Left lung (tissue), 4 donors: ENCODE measurements at regions not wholly inside any gene's neighbourhood (a gene's known extent, or its start where the extent isn't known, plus 50 kb on each side); places are given as distances from the start of the nearest gene placed in this dataset.

ENCODE experiments used
- ATAC-seq: fragments of 200-7000 bp; cut with Tn5 transposase; one replicate; pipeline ENCODE4 v1.9.1; 2020; ENCODE audit warnings: moderate library complexity
- DNase-seq, 4 donors: peaks; one replicate each; pipeline ENCODE4 v3.0.0-alpha.2; 2013 to 2020
- H3K27ac ChIP-seq, 2 donors: fragments of 200-600 bp; sonication (generic) in 1 of 2; one replicate each; pipeline versions ENCODE4 v1.5.0 to v1.8.0; 2020 to 2021
- H3K27me3 ChIP-seq, 2 donors: fragments of 200-600 bp; sonication (generic) in 1 of 2; one replicate each; pipeline versions ENCODE4 v1.5.0 to v1.8.0; 2020 to 2021
- H3K36me3 ChIP-seq, 2 donors: fragments of 200-600 bp; sonication (generic) in 1 of 2; one replicate each; pipeline versions ENCODE4 v1.5.0 to v1.8.0; 2020 to 2021
- H3K4me1 ChIP-seq, 2 donors: fragments of 200-600 bp; one replicate each; pipeline ENCODE4 v1.8.0; 2021
- H3K4me3 ChIP-seq, 2 donors: fragments of 200-600 bp; sonication (generic) in 1 of 2; one replicate each; pipeline versions ENCODE4 v1.5.0 to v1.8.0; 2020 to 2021; ENCODE audit warnings: mild to moderate bottlenecking in 1 of 2
- H3K9me3 ChIP-seq, 2 donors: fragments of 200-600 bp; sonication (generic) in 1 of 2; one replicate each; pipeline versions ENCODE4 v1.5.0 to v1.8.0; 2020 to 2021
- intact Hi-C, 2 donors: fragments of 100-400 bp; cut with DNase I; formaldehyde crosslinking; loops; one replicate each; pipeline versions ENCODE4 v1.11.2 to v1.14.2; 2022
- TF ChIP-seq, protein P1 (sequence below), 2 donors: fragments of 200-600 bp; sonication (generic) in 1 of 2; IDR thresholded peaks; one replicate each; pipeline versions ENCODE4 v1.5.0 to v1.8.0; 2021; ENCODE audit warnings: antibody characterized with exemption in 2 of 2
- donor health status: DM: no; HTN: yes; CAD: no.
- donor health status: DM: no; HTN: no; CAD: no.

DNA sequence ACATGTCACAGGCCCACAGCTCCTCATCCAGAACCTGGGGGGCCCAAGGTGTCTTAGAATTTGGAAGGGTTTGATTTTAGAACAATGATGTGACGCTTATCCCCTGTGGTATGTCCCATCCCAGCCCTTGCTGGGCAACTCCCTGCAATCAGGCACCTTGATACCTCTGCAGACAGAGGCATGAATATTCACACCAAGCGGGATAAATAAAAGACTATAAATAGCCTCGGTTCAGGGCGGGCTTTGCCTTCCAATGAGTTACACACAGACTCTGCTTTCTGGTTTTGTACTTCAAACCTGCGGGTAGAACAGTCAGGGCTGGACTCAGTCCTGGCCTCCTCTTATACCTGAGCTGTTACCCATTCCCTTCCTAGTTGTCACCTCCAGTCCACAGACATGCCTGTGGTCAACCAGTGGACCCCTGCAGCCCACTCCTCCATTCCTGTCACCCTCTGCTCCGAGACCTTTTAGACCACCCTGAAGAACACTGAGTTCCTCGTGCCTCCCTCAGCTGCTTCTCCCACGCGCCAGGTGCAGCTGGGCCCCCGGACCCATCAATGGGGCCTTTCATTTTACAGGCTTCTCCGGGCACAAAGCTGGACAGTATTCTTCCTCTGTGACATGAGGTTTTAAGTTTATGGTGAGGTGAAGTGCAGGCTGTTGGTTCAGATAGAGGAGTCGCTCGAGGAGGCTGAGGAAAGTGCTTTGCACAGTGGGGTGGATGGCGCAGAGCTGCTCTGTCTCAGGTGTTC is 120.1 kb upstream of the TNR start:
- ATAC-seq (no peak), DNase-seq (no peak)
- TF ChIP-seq, protein P1, sequence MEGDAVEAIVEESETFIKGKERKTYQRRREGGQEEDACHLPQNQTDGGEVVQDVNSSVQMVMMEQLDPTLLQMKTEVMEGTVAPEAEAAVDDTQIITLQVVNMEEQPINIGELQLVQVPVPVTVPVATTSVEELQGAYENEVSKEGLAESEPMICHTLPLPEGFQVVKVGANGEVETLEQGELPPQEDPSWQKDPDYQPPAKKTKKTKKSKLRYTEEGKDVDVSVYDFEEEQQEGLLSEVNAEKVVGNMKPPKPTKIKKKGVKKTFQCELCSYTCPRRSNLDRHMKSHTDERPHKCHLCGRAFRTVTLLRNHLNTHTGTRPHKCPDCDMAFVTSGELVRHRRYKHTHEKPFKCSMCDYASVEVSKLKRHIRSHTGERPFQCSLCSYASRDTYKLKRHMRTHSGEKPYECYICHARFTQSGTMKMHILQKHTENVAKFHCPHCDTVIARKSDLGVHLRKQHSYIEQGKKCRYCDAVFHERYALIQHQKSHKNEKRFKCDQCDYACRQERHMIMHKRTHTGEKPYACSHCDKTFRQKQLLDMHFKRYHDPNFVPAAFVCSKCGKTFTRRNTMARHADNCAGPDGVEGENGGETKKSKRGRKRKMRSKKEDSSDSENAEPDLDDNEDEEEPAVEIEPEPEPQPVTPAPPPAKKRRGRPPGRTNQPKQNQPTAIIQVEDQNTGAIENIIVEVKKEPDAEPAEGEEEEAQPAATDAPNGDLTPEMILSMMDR (IDR thresholded peaks at IDR 0.05) = no peak
- no peaks in the 10 kb centered on the region for H3K36me3 ChIP-seq
- no peaks in the 10 kb centered on the region for H3K27me3 ChIP-seq
- intact Hi-C loops = no loop called here
- H3K27ac ChIP-seq = no peak overlapping the region
- no peaks in the 10 kb centered on the region for H3K9me3 ChIP-seq
- no peaks in the 10 kb centered on the region for H3K4me1 ChIP-seq
- H3K4me3 ChIP-seq = no peak overlapping the region

DNA sequence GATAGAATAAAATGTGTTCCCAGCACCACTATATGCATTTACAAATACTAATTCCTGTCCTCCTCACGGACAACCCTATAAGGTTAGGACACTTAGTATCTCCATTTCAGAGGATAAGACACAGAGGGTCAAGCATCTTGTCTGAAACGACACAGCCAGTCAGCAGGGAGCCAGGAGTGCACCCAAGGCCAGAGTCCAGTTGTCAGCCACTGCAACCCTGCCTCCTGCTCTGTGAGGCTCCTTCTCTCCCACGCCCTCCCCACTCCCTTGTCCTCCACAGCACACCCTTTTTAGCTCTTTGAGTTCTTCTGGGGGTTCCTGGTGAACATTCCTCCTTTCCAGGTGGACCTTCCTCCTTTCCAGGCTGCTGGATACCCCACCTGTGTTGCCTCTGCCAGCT is 119.0 kb upstream of the TNR start:
- intact Hi-C loops = no loop called here

DNA sequence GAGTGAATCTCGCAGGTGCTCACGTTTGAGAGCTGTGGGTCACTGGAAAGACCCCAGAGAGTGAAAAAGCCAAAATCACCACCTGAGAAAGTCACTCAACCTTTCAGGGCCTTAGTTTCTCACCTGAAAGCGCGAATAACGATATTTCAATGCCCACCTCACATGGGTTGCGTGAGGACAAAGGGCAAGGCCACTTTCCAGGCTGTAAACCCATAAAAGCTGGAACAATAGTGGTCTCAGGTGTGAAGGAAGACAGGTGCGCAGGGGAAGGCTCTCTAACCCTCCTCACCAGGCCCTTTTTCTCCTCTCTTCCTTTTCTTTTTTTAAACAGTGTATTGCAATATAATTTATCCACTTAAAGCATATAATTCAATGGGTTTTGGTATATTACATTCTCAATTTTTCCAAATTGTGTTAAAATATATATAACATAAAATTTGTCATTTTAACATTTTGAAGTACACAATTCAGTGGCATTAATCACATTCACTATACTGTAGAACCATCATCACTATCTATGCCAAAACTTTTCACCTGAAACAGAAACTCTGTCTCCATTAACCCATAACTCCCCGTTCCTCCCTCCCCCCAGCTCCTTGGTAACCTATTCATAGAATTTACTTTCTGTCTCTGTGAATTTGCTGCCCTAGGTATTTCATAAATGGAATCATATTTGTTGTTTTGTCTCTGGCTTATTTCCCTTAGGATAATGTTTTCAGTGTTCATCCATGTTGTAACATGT is 118.4 kb upstream of the TNR start:
- DNase-seq = no peak
- no peak for ATAC-seq
- Histone ChIP-seq H3K9me3 (no peaks in the 10 kb centered on the region), H3K36me3 (no peaks in the 10 kb centered on the region), H3K27ac (no peak overlapping the region), H3K4me3 (no peak overlapping the region), H3K4me1 (no peaks in the 10 kb centered on the region), H3K27me3 (no peaks in the 10 kb centered on the region)
- intact Hi-C loops = no loop called here
- TF ChIP-seq, protein P1 (IDR thresholded peaks at IDR 0.05) = no peak

More for the DNA sequence above, 119.0 kb upstream of the TNR start:
- Histone ChIP-seq H3K4me1 (no peaks in the 10 kb centered on the region), H3K27ac (no peak overlapping the region), H3K9me3 (no peaks in the 10 kb centered on the region), H3K36me3 (no peaks in the 10 kb centered on the region), H3K27me3 (no peaks in the 10 kb centered on the region), H3K4me3 (no peak overlapping the region)
- ATAC-seq (no peak), DNase-seq (no peak)
- TF ChIP-seq, protein P1 (IDR thresholded peaks at IDR 0.05) = no peak

GRCh38 chr1:175857756-175858155 is 114.4 kb upstream of the TNR start:
- H3K4me3 ChIP-seq = no peak overlapping the region
- no peaks in the 10 kb centered on the region for H3K9me3 ChIP-seq
- no peak overlapping the region for H3K27ac ChIP-seq
- TF ChIP-seq, protein P1 (IDR thresholded peaks at IDR 0.05) = no peak
- ATAC-seq (no peak), DNase-seq (peak in 1 of 4 donors; percentile 24)
- H3K4me1 ChIP-seq = no peaks in the 10 kb centered on the region
- H3K27me3 ChIP-seq = no peaks in the 10 kb centered on the region
- intact Hi-C loops = no loop called here
- no peaks in the 10 kb centered on the region for H3K36me3 ChIP-seq

- Histone ChIP-seq H3K9me3 (no peaks in the 10 kb centered on the region), H3K4me3 (no peak overlapping the region), H3K27me3 (no peaks in the 10 kb centered on the region), H3K36me3 (no peaks in the 10 kb centered on the region), H3K4me1 (no peaks in the 10 kb centered on the region), H3K27ac (no peak overlapping the region)
- DNase-seq (no peak), ATAC-seq (no peak)
- intact Hi-C loops = no loop called here
- TF ChIP-seq, protein P1 (IDR thresholded peaks at IDR 0.05) = no peak
Measured at GRCh38 chr1:175853681-175854080, 110.3 kb upstream of the TNR start.
